Fibroblast of lung (primary cell): ENCODE measurements at regions not wholly inside any gene's neighbourhood (a gene's known extent, or its start where the extent isn't known, plus 50 kb on each side); places are given as distances from the start of the nearest gene placed in this dataset.
"Not testable (repeated sequence)": the region's sequence is repeated elsewhere in the genome, so short reads cannot be mapped to it uniquely, and the experiment has no call there.

Experiments
- EZH2 ChIP-seq: IDR thresholded peaks from 2 replicates; pipeline ENCODE4 v1.5.1; 2012; ENCODE audit warnings: low read length, control low read depth, mild to moderate bottlenecking; ENCODE audit errors: missing control alignments
- TF ChIP-seq, protein P1 (sequence below), 2 donors: IDR thresholded peaks in 1 of 2; conservative IDR thresholded peaks in 1 of 2; 1 replicate in 1 of 2; 2 replicates in 1 of 2; pipeline ENCODE4 v1.5.1; 2011 to 2012; ENCODE audit warnings: low read length in 2 of 2, control low read depth in 1 of 2, inconsistent platforms in 1 of 2, low read depth in 1 of 2, mild to moderate bottlenecking in 1 of 2

DNA sequence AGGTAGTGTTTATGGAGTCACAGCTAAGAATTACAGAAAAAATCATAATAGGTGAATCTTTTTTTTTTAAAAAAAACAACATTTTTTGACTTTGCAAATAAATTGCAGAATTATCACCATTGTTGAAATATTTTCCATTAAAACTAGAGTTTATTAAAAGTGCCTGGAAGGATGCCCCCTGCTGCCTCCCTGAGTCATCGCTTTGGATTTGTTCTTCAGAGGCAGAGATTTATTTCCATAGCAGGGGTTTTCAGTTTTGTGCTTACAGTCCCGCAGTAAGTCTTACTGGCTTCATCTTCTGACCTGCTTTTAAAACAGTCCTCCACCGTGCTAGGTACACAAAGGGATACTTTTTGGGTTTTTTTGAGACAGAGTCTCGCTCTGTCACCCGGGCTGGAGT, 244.9 kb upstream of the PLGLB2 start:
- not testable (repeated sequence) for TF ChIP-seq EZH2
- TF ChIP-seq, protein P1, sequence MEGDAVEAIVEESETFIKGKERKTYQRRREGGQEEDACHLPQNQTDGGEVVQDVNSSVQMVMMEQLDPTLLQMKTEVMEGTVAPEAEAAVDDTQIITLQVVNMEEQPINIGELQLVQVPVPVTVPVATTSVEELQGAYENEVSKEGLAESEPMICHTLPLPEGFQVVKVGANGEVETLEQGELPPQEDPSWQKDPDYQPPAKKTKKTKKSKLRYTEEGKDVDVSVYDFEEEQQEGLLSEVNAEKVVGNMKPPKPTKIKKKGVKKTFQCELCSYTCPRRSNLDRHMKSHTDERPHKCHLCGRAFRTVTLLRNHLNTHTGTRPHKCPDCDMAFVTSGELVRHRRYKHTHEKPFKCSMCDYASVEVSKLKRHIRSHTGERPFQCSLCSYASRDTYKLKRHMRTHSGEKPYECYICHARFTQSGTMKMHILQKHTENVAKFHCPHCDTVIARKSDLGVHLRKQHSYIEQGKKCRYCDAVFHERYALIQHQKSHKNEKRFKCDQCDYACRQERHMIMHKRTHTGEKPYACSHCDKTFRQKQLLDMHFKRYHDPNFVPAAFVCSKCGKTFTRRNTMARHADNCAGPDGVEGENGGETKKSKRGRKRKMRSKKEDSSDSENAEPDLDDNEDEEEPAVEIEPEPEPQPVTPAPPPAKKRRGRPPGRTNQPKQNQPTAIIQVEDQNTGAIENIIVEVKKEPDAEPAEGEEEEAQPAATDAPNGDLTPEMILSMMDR (conservative IDR thresholded peaks at IDR 0.05 in 1 of 2, IDR thresholded peaks at IDR 0.05 in 1 of 2; ENCODE audit: low read depth in 1 of 2, low read length in 2 of 2): not testable (repeated sequence)
